ENCODE measurements at regions not wholly inside any gene's neighbourhood (a gene's known extent, or its start where the extent isn't known, plus 50 kb on each side); places are given as distances from the start of the nearest gene placed in this dataset.
"Not testable (repeated sequence)": the region's sequence is repeated elsewhere in the genome, so short reads cannot be mapped to it uniquely, and the experiment has no call there.

- Histone ChIP-seq H3K9me2 (ENCODE audit: low read depth, low read length) (no peaks in the 10 kb centered on the region), H3K4me3 (ENCODE audit: low read depth, low read length, poor library complexity, severe bottlenecking) (no peak overlapping the region), H3K4me2 (ENCODE audit: low read length) (no peak overlapping the region), H3K9ac (ENCODE audit: low read length) (no peak overlapping the region), H4K20me1 (ENCODE audit: insufficient read depth, low read length) (no peaks in the 10 kb centered on the region), H3F3A (ENCODE audit: insufficient read depth, low read length) (no peaks in the 10 kb centered on the region), H3K36me3 (ENCODE audit: insufficient read depth, low read length) (no peaks in the 10 kb centered on the region; the same call in 1 of the 2 replicates), H3K4me1 (ENCODE audit: insufficient read depth, low read length, severe bottlenecking) (no peaks in the 10 kb centered on the region), H3K27ac (ENCODE audit: low read depth, low read length, poor library complexity, severe bottlenecking) (no peak overlapping the region), H2AFZ (ENCODE audit: low read length) (no peak overlapping the region), H3K9me3 (ENCODE audit: low read length) (no peaks in the 10 kb centered on the region), H3K79me2 (ENCODE audit: insufficient read depth, low read length) (peaks cover 3% of the 10 kb centered on the region; the same call in 1 of the 2 replicates), H3K27me3 (ENCODE audit: insufficient read depth, low read length) (no peaks in the 10 kb centered on the region)
- TF ChIP-seq EZH2 (IDR thresholded peaks at IDR 0.05; ENCODE audit: borderline replicate concordance, low read length) (no peak), CTCF (IDR thresholded peaks at IDR 0.05; ENCODE audit: low read length) (no peak)
These were observed 127.4 kb downstream of the ZFAND4 start for GRCh38 chr10:45545150-45545549.

- Histone ChIP-seq H3K27me3 (ENCODE audit: insufficient read depth, low read length) (no peaks in the 10 kb centered on the region), H3K9me3 (ENCODE audit: low read length) (no peaks in the 10 kb centered on the region), H3K9ac (ENCODE audit: low read length) (no peak overlapping the region), H3K4me1 (ENCODE audit: insufficient read depth, low read length, severe bottlenecking) (no peaks in the 10 kb centered on the region), H3F3A (ENCODE audit: insufficient read depth, low read length) (no peaks in the 10 kb centered on the region), H4K20me1 (ENCODE audit: insufficient read depth, low read length) (no peaks in the 10 kb centered on the region), H3K36me3 (ENCODE audit: insufficient read depth, low read length) (no peaks in the 10 kb centered on the region), H3K4me3 (ENCODE audit: low read depth, low read length, poor library complexity, severe bottlenecking) (no peak overlapping the region), H3K9me2 (ENCODE audit: low read depth, low read length) (no peaks in the 10 kb centered on the region), H3K4me2 (ENCODE audit: low read length) (no peak overlapping the region), H3K27ac (ENCODE audit: low read depth, low read length, poor library complexity, severe bottlenecking) (no peak overlapping the region), H3K79me2 (ENCODE audit: insufficient read depth, low read length) (peaks cover 3% of the 10 kb centered on the region; the same call in 1 of the 2 replicates), H2AFZ (ENCODE audit: low read length) (no peak overlapping the region)
- TF ChIP-seq CTCF (IDR thresholded peaks at IDR 0.05; ENCODE audit: low read length) (no peak), EZH2 (IDR thresholded peaks at IDR 0.05; ENCODE audit: borderline replicate concordance, low read length) (no peak)
These were observed 128.4 kb downstream of the ZFAND4 start for GRCh38 chr10:45544191-45544590.

GRCh38 chr10:45541032-45541431 is 131.5 kb downstream of the ZFAND4 start:
- not testable (repeated sequence) for H3K27me3 ChIP-seq (ENCODE audit: insufficient read depth, low read length); H3F3A ChIP-seq (ENCODE audit: insufficient read depth, low read length); H3K4me2 ChIP-seq (ENCODE audit: low read length); H3K79me2 ChIP-seq (ENCODE audit: insufficient read depth, low read length); H4K20me1 ChIP-seq (ENCODE audit: insufficient read depth, low read length); H3K4me1 ChIP-seq (ENCODE audit: insufficient read depth, low read length, severe bottlenecking); H3K9me2 ChIP-seq (ENCODE audit: low read depth, low read length); H3K9ac ChIP-seq (ENCODE audit: low read length); H3K27ac ChIP-seq (ENCODE audit: low read depth, low read length, poor library complexity, severe bottlenecking); H3K36me3 ChIP-seq (ENCODE audit: insufficient read depth, low read length); H2AFZ ChIP-seq (ENCODE audit: low read length); H3K4me3 ChIP-seq (ENCODE audit: low read depth, low read length, poor library complexity, severe bottlenecking); H3K9me3 ChIP-seq (ENCODE audit: low read length)

GRCh38 chr10:45540589-45540988 is 132.0 kb downstream of the ZFAND4 start:
- not testable (repeated sequence) for H3K9ac ChIP-seq (ENCODE audit: low read length); H2AFZ ChIP-seq (ENCODE audit: low read length); H3K79me2 ChIP-seq (ENCODE audit: insufficient read depth, low read length); H3K27ac ChIP-seq (ENCODE audit: low read depth, low read length, poor library complexity, severe bottlenecking); H3K4me2 ChIP-seq (ENCODE audit: low read length); H3K4me1 ChIP-seq (ENCODE audit: insufficient read depth, low read length, severe bottlenecking); H3K27me3 ChIP-seq (ENCODE audit: insufficient read depth, low read length); H3K36me3 ChIP-seq (ENCODE audit: insufficient read depth, low read length); H3F3A ChIP-seq (ENCODE audit: insufficient read depth, low read length); H3K9me3 ChIP-seq (ENCODE audit: low read length); H3K9me2 ChIP-seq (ENCODE audit: low read depth, low read length); H3K4me3 ChIP-seq (ENCODE audit: low read depth, low read length, poor library complexity, severe bottlenecking); H4K20me1 ChIP-seq (ENCODE audit: insufficient read depth, low read length)

GRCh38 chr10:45539569-45539968 is 133.0 kb downstream of the ZFAND4 start:
- not testable (repeated sequence) for H3K9ac ChIP-seq (ENCODE audit: low read length); H3K79me2 ChIP-seq (ENCODE audit: insufficient read depth, low read length); H3K4me3 ChIP-seq (ENCODE audit: low read depth, low read length, poor library complexity, severe bottlenecking); H3K27me3 ChIP-seq (ENCODE audit: insufficient read depth, low read length); H2AFZ ChIP-seq (ENCODE audit: low read length); H3K27ac ChIP-seq (ENCODE audit: low read depth, low read length, poor library complexity, severe bottlenecking); H3K36me3 ChIP-seq (ENCODE audit: insufficient read depth, low read length); H3K4me1 ChIP-seq (ENCODE audit: insufficient read depth, low read length, severe bottlenecking); H3K4me2 ChIP-seq (ENCODE audit: low read length); H3F3A ChIP-seq (ENCODE audit: insufficient read depth, low read length); H3K9me3 ChIP-seq (ENCODE audit: low read length); H3K9me2 ChIP-seq (ENCODE audit: low read depth, low read length); H4K20me1 ChIP-seq (ENCODE audit: insufficient read depth, low read length)
